AG09319 (cell line): ENCODE measurements at regions not wholly inside any gene's neighbourhood (a gene's known extent, or its start where the extent isn't known, plus 50 kb on each side); places are given as distances from the start of the nearest gene placed in this dataset.

Experiments
- DNase-seq: peaks from one replicate; pipeline ENCODE4 v3.0.0-alpha.2; 2010; ENCODE audit warnings: low read depth; ENCODE audit errors: extremely low read depth
- CTCF ChIP-seq: IDR thresholded peaks from 2 replicates; pipeline ENCODE4 v1.5.1; 2011; ENCODE audit warnings: low read depth, mild to moderate bottlenecking, inconsistent platforms, low read length, moderate library complexity

- TF ChIP-seq CTCF, result no peak
- no peak for DNase-seq
Observed at GRCh38 chrX:25344161-25344936, 328.6 kb upstream of the ARX start.

DNA sequence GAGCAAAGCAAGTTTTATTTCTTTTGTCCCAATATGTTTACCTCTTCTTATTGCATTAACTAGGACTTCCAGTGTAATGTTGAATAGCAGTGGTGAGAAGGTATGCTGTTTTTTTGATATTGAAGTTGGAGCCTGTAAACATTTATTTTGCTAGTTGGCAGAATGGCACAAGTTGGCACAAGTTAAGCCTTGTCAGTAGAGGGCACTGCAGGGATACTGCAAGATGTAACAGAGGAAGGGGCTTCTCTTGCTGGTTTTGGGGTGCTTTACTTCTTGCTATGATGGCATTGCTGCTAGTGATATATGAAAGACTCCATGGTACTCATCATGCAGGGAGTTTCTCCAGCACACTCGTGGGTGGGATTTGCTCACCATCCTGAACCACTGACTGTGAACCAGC is 327.3 kb upstream of the ARX start:
- no peak for DNase-seq
- no peak for TF ChIP-seq CTCF

DNA sequence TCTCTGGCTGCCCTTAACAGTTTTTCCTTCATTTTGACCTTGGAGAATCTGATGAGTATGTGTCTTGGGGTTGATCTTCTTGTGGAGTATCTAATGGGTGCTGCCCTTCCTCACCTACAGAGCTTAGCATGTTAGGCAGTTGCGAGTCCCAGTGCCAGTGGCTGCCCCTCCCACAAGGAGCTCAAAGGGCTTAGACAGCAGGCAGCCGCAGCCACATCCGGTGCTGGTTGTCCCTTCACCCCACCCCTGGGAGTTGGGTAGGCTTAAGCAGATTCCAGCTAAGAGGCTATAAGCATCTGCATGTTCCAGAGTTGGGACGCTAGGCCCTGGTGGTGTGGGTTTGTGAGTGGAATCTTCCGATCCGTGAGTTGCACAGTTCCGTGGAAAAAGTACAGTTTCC is 322.1 kb upstream of the ARX start:
- no peak for DNase-seq
- TF ChIP-seq CTCF, result no peak

GRCh38 chrX:25300994-25301393 is 285.2 kb upstream of the ARX start:
- no peak for DNase-seq
- no peak for TF ChIP-seq CTCF

GRCh38 chrX:25296850-25297249 is 281.1 kb upstream of the ARX start:
- no peak for TF ChIP-seq CTCF

DNA sequence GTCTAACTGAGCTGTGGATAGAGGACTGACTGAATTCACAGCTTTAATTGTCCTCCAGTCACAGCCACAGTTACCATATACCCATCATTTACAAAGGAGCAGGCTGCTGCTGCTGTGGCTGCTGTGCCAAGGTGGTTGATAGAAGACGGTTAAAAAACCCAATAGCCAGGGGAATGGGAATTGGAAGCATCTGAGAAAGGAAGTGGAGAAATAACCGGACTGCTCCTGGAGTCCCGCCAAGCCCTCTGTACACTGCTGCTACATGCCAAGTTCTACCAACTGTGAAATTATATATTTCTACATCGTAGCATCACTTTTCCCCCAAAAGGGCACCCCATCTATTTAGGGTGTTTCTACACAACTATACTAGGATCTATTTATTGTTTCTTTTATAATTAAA is 279.7 kb upstream of the ARX start:
- no peak for DNase-seq
- no peak for TF ChIP-seq CTCF

More at GRCh38 chrX:25296850-25297249, 281.1 kb upstream of the ARX start:
- DNase-seq, result no peak

- DNase-seq, result no peak
- no peak for TF ChIP-seq CTCF
Observed at GRCh38 chrX:25290132-25290531, 274.4 kb upstream of the ARX start.
